ENCODE measurements at regions not wholly inside any gene's neighbourhood (a gene's known extent, or its start where the extent isn't known, plus 50 kb on each side); places are given as distances from the start of the nearest gene placed in this dataset.

- H3K36me3 Mint-ChIP-seq (ENCODE audit: low read depth): no peaks in the 10 kb centered on the region
- intact Hi-C loops (cut with micrococcal nuclease): no loop called here
- H3K27me3 Mint-ChIP-seq: no peaks in the 10 kb centered on the region
- no peaks in the 10 kb centered on the region for H3K4me1 Mint-ChIP-seq
- H3K27ac Mint-ChIP-seq: no peak overlapping the region
- H3K9me3 Mint-ChIP-seq: no peaks in the 10 kb centered on the region
- no peak for DNase-seq
- no peak overlapping the region for H3K4me3 Mint-ChIP-seq
Measured at GRCh38 chr10:131444862-131445461, 133.4 kb upstream of the TCERG1L start.

GRCh38 chr10:131445623-131446022 is 134.1 kb upstream of the TCERG1L start:
- H3K4me3 Mint-ChIP-seq: no peak overlapping the region
- H3K27ac Mint-ChIP-seq: no peak overlapping the region
- H3K27me3 Mint-ChIP-seq: no peaks in the 10 kb centered on the region
- intact Hi-C loops (cut with micrococcal nuclease): no loop called here
- no peaks in the 10 kb centered on the region for H3K9me3 Mint-ChIP-seq
- no peaks in the 10 kb centered on the region for H3K4me1 Mint-ChIP-seq
- no peaks in the 10 kb centered on the region for H3K36me3 Mint-ChIP-seq (ENCODE audit: low read depth)
- no peak for DNase-seq

- Mint-ChIP-seq H3K9me3 (no peaks in the 10 kb centered on the region), H3K4me1 (no peaks in the 10 kb centered on the region), H3K4me3 (no peak overlapping the region), H3K36me3 (ENCODE audit: low read depth) (no peaks in the 10 kb centered on the region), H3K27me3 (no peaks in the 10 kb centered on the region), H3K27ac (no peak overlapping the region)
- no peak for DNase-seq
- intact Hi-C loops (cut with micrococcal nuclease): no loop called here
Measured at GRCh38 chr10:131446171-131446570, 134.7 kb upstream of the TCERG1L start.

- Mint-ChIP-seq H3K36me3 (ENCODE audit: low read depth) (no peaks in the 10 kb centered on the region), H3K27ac (no peak overlapping the region), H3K9me3 (no peaks in the 10 kb centered on the region), H3K27me3 (peaks cover 8% of the 10 kb centered on the region), H3K4me3 (no peak overlapping the region), H3K4me1 (no peaks in the 10 kb centered on the region)
- DNase-seq: no peak
- intact Hi-C loops (cut with micrococcal nuclease): no loop called here
Measured at GRCh38 chr10:131448171-131448570, 136.7 kb upstream of the TCERG1L start.

GRCh38 chr10:131448883-131449282 is 137.4 kb upstream of the TCERG1L start:
- no peak overlapping the region for H3K4me3 Mint-ChIP-seq
- intact Hi-C loops (cut with micrococcal nuclease): no loop called here

GRCh38 chr10:131450216-131450765 is 138.8 kb upstream of the TCERG1L start:
- Mint-ChIP-seq H3K36me3 (ENCODE audit: low read depth) (no peaks in the 10 kb centered on the region), H3K4me3 (no peak overlapping the region), H3K9me3 (no peaks in the 10 kb centered on the region), H3K27me3 (peaks cover 12% of the 10 kb centered on the region), H3K4me1 (no peaks in the 10 kb centered on the region), H3K27ac (no peak overlapping the region)
- DNase-seq: no peak
- intact Hi-C loops (cut with micrococcal nuclease): loop anchor here (5.0 kb wide), 2 partner anchors 337 to 427 kb away; no protein-coding TSS in a partner anchor

More at GRCh38 chr10:131448883-131449282, 137.4 kb upstream of the TCERG1L start:
- Mint-ChIP-seq H3K4me1 (no peaks in the 10 kb centered on the region), H3K36me3 (ENCODE audit: low read depth) (no peaks in the 10 kb centered on the region), H3K27me3 (peaks cover 9% of the 10 kb centered on the region), H3K27ac (no peak overlapping the region), H3K9me3 (no peaks in the 10 kb centered on the region)
- DNase-seq: no peak

GRCh38 chr10:131451407-131452015 is 140.0 kb upstream of the TCERG1L start:
- H3K4me1 Mint-ChIP-seq: no peaks in the 10 kb centered on the region
- H3K9me3 Mint-ChIP-seq: no peaks in the 10 kb centered on the region
- no peak for DNase-seq
- no peaks in the 10 kb centered on the region for H3K36me3 Mint-ChIP-seq (ENCODE audit: low read depth)
- H3K4me3 Mint-ChIP-seq: no peak overlapping the region
- intact Hi-C loops (cut with micrococcal nuclease): loop anchor here (5.0 kb wide), 2 partner anchors 336 to 426 kb away; no protein-coding TSS in a partner anchor
- no peak overlapping the region for H3K27ac Mint-ChIP-seq
- H3K27me3 Mint-ChIP-seq: peaks cover 12% of the 10 kb centered on the region

GRCh38 chr10:131452926-131453720 is 141.6 kb upstream of the TCERG1L start:
- H3K27me3 Mint-ChIP-seq: peaks cover 12% of the 10 kb centered on the region
- H3K4me3 Mint-ChIP-seq: no peak overlapping the region
- no peaks in the 10 kb centered on the region for H3K36me3 Mint-ChIP-seq (ENCODE audit: low read depth)
- no peaks in the 10 kb centered on the region for H3K4me1 Mint-ChIP-seq
- intact Hi-C loops (cut with micrococcal nuclease): loop anchor here (5.0 kb wide), 2 partner anchors 334 to 424 kb away; no protein-coding TSS in a partner anchor
- H3K9me3 Mint-ChIP-seq: no peaks in the 10 kb centered on the region
- H3K27ac Mint-ChIP-seq: no peak overlapping the region
- DNase-seq: no peak

GRCh38 chr10:131453721-131454634 is 142.5 kb upstream of the TCERG1L start:
- Mint-ChIP-seq H3K9me3 (no peaks in the 10 kb centered on the region), H3K27ac (no peak overlapping the region), H3K27me3 (peaks cover 12% of the 10 kb centered on the region), H3K4me3 (peak overlapping the region; percentile 17), H3K36me3 (ENCODE audit: low read depth) (no peaks in the 10 kb centered on the region), H3K4me1 (no peaks in the 10 kb centered on the region)
- DNase-seq: peak; percentile 91
- intact Hi-C loops (cut with micrococcal nuclease): loop anchor here (5.0 kb wide), 2 partner anchors 333 to 423 kb away; no protein-coding TSS in a partner anchor

GRCh38 chr10:131456411-131456810 is 144.9 kb upstream of the TCERG1L start:
- DNase-seq: no peak
- Mint-ChIP-seq H3K9me3 (no peaks in the 10 kb centered on the region), H3K27ac (no peak overlapping the region), H3K4me3 (no peak overlapping the region), H3K36me3 (ENCODE audit: low read depth) (no peaks in the 10 kb centered on the region), H3K27me3 (peaks cover 12% of the 10 kb centered on the region), H3K4me1 (no peaks in the 10 kb centered on the region)
- intact Hi-C loops (cut with micrococcal nuclease): no loop called here

- Mint-ChIP-seq H3K36me3 (ENCODE audit: low read depth) (no peaks in the 10 kb centered on the region), H3K4me1 (no peaks in the 10 kb centered on the region), H3K27ac (no peak overlapping the region), H3K4me3 (no peak overlapping the region), H3K27me3 (no peaks in the 10 kb centered on the region), H3K9me3 (no peaks in the 10 kb centered on the region)
- no peak for DNase-seq
- intact Hi-C loops (cut with micrococcal nuclease): no loop called here
Measured at GRCh38 chr10:131461093-131461492, 149.6 kb upstream of the TCERG1L start.

- H3K9me3 Mint-ChIP-seq: no peaks in the 10 kb centered on the region
- intact Hi-C loops (cut with micrococcal nuclease): no loop called here
- no peaks in the 10 kb centered on the region for H3K4me1 Mint-ChIP-seq
- no peak overlapping the region for H3K27ac Mint-ChIP-seq
- no peaks in the 10 kb centered on the region for H3K36me3 Mint-ChIP-seq (ENCODE audit: low read depth)
- H3K4me3 Mint-ChIP-seq: no peak overlapping the region
- no peak for DNase-seq
- H3K27me3 Mint-ChIP-seq: peaks cover 2% of the 10 kb centered on the region
Measured at GRCh38 chr10:131464789-131465188, 153.3 kb upstream of the TCERG1L start.

GRCh38 chr10:131469551-131469950 is 158.0 kb upstream of the TCERG1L start:
- intact Hi-C loops (cut with micrococcal nuclease): no loop called here
- Mint-ChIP-seq H3K9me3 (no peaks in the 10 kb centered on the region), H3K4me1 (no peaks in the 10 kb centered on the region), H3K27ac (no peak overlapping the region), H3K36me3 (ENCODE audit: low read depth) (no peaks in the 10 kb centered on the region), H3K27me3 (peaks cover 2% of the 10 kb centered on the region), H3K4me3 (no peak overlapping the region)
- no peak for DNase-seq
